GF-D8 (cell line): ENCODE measurements at regions not wholly inside any gene's neighbourhood (a gene's known extent, or its start where the extent isn't known, plus 50 kb on each side); places are given as distances from the start of the nearest gene placed in this dataset.
"Not testable (repeated sequence)": the region's sequence is repeated elsewhere in the genome, so short reads cannot be mapped to it uniquely, and the experiment has no call there.

Experiments used
- DNase-seq: peaks from one replicate; lab custom pipeline; 2025; lab: John Stamatoyannopoulos, UW

- DNase-seq = no peak
Observed at GRCh38 chr7:142636751-142637150, 112.5 kb upstream of the PRSS1 start.

DNA sequence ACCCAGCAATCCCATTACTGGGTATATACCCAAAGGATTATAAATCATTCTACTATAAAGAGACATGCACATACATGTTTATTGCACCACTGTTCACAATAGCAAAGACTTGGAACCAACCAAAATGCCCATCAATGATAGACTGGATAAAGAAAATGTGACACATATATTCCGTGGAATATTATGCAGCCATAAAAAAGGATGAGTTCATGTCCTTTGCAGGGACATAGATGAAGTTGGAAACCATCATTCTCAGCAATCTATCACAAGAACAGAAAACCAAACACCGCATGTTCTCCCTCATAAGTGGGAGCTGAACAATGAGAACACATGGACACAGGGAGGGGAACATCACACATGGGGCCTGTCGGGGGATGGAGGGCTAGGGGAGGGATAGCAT, 113.2 kb upstream of the PRSS1 start:
- DNase-seq = not testable (repeated sequence)

- peak; percentile 36 for DNase-seq
Observed at GRCh38 chr7:142632271-142633134, 116.8 kb upstream of the PRSS1 start.

GRCh38 chr7:142629588-142630260, 119.5 kb upstream of the PRSS1 start:
- DNase-seq = no peak

DNA sequence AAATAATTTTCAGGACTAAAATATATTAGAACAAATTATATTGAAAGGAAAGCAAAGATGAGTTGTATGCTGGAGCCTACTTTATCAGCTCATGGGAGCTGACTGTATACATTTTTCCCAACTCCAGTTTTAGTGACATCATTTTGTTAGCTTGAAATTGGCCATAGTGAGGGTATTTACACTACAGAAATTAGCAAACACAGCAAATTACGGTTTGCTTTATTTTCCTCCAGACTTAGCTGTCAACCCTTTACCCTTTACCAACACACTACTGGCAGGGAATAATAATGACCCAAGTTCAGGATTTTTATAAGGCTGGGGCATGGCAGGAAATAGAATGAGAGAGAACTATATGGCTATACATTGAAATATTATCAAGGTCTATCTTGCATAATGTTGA, 120.3 kb upstream of the PRSS1 start:
- DNase-seq = no peak

- not testable (repeated sequence) for DNase-seq
Observed at GRCh38 chr7:142627223-142627622, 122.0 kb upstream of the PRSS1 start.

DNA sequence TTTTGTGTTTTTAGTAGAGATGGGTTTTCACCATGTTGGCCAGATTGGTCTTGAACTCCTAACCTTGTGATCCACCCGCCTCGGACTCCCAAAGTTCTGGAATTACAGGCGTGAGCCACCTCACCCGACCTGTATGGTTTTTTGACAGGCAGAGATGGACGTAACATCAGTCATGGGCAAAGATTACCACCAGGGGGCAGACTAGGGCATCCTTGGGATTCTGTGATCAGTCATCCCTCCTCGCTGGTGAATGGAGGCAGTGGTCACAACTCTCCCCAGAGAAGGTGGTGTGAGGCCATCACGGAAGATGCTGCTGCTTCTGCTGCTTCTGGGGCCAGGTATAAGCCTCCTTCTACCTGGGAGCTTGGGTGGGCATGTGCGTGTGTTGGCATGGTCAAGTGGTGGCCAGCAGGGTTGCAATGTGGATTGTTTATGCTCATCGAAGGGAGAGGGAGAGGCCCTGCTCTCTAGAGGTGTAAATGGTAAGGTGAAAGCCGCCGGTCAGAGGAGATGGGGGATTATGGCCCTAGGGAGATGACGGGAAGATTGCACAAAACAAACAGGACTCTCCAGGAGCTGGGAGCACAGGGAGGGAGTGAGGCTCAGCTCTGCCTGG, 122.7 kb upstream of the PRSS1 start:
- no peak for DNase-seq

GRCh38 chr7:142625216-142625615, 124.1 kb upstream of the PRSS1 start:
- not testable (repeated sequence) for DNase-seq

DNA sequence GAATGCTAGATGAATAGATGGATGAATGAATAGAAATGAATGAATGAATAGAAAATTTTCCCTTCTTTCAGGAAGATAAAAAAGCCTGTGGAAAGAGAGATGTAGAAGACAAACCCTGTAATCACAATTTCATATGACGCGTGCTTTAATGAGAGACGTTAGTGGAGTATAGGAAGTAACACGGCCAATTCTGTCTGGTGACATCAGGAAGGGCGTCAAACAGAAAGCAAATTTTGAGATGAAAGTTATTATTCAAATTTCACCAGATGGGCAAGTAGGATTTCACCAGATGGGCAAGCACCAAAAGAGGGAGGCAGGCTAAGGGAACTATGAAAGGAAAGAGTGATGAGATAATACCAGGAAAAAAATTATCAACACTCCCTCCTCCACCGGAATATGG, 128.9 kb upstream of the PRSS1 start:
- no peak for DNase-seq

- DNase-seq = no peak
Observed at GRCh38 chr7:142618655-142619351, 130.5 kb upstream of the PRSS1 start.

GRCh38 chr7:142616842-142617241, 132.4 kb upstream of the PRSS1 start:
- no peak for DNase-seq

DNA sequence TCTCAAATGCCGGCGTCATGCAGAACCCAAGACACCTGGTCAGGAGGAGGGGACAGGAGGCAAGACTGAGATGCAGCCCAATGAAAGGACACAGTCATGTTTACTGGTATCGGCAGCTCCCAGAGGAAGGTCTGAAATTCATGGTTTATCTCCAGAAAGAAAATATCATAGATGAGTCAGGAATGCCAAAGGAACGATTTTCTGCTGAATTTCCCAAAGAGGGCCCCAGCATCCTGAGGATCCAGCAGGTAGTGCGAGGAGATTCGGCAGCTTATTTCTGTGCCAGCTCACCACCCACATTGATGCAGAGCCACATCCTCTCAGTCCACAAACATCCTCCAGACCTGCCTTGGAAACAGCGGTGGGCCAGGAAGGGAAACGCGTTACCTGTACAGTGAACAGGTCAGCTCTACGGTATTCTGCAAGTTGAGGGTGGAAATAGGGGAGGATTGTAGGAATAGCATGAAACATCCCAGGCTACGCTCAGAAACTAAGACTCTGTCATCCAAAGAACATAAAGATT, 133.1 kb upstream of the PRSS1 start:
- no peak for DNase-seq

GRCh38 chr7:142615508-142615907, 133.8 kb upstream of the PRSS1 start:
- DNase-seq = no peak

DNA sequence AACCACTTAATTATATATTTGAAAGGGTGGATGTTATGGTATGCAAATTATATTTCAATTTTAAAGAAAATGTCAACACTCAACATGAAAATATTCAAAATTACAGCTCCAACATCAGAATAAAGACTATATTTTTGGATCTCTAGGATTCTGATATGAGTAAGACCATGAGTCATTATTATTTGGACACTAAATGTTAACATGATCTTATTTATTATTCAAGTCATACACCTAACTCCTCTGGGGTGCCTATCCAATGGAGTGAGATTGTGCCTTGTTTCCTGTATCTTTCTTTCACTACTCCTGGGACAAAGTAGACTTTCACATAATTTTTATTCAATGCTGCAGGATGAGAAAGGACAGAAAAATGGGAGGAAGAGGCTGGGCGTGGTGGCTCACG, 135.2 kb upstream of the PRSS1 start:
- DNase-seq = no peak

DNA sequence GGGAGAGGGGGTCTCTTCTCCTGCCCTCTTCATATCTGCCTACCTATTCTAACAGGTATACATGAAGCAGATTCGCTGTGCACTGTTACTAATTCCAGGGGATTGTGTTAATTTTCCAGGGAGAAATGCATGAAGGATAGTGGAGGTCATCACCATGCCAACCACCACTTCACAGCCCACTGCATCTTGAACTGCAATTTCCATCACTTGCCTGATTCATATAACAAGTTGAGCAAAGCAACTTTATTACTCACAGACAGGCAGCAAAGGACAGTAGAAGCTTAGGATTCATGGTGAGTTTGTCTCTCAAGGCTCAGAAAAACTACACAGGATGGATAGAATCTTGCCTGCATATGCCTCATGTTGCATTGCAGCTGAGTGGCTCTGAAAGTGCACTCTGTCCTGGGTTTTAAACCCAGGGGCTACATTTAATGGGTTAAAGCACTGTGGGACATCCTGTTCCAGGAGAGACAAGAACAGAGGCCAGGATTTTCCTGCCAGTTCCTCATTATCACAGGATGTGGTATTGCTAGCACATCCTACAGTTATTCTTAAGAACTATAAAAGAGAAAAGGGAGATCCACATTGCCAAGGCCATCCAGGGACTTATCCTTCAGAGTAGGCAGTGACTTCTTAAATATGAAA, 136.9 kb upstream of the PRSS1 start:
- peak; percentile 36 for DNase-seq

DNA sequence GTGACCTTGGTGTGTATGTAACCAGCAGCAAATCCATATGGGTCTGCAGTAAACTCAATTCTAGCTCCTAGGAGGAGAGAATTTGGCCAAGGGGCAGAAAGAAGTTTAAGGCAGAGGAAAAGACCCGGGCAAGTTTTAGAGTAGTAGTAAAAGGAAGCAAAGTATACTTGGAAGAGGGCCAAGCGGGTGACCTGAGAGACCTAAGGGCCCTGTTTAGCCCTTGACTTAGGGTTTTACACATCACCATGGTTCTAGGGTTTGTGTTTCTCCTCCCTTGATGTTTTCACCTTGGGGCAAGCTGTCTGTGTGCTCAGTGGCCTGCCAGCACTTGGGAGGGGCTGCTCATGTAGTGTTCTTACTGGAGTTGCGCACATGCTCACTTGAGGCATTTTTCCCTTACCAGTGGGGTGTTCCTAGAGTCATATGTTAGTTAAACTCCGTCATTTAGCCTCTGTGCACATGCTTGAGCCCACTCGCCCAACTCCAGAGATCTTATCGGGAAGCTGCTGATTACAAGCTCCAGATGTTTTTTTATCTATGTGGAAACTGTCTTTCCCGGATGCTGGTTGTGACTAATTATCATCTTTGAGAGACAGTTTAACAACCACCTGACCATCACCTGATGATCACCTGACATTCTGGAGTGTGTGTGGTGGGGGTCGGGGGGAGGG, 137.6 kb upstream of the PRSS1 start:
- DNase-seq = peak; percentile 72

GRCh38 chr7:142608630-142609428, 140.4 kb upstream of the PRSS1 start:
- DNase-seq = no peak

GRCh38 chr7:142607351-142607750, 141.9 kb upstream of the PRSS1 start:
- DNase-seq = no peak

- DNase-seq = no peak
Observed at GRCh38 chr7:142606081-142606480, 143.2 kb upstream of the PRSS1 start.

- no peak for DNase-seq
Observed at GRCh38 chr7:142604671-142605070, 144.6 kb upstream of the PRSS1 start.
